ENCODE measurements at regions not wholly inside any gene's neighbourhood (a gene's known extent, or its start where the extent isn't known, plus 50 kb on each side); places are given as distances from the start of the nearest gene placed in this dataset.

- DNase-seq (ENCODE audit: low read depth in 2 of 2) = no peak
Measured at GRCh38 chr3:96169111-96169766, 645.2 kb upstream of the EPHA6 start.

DNA sequence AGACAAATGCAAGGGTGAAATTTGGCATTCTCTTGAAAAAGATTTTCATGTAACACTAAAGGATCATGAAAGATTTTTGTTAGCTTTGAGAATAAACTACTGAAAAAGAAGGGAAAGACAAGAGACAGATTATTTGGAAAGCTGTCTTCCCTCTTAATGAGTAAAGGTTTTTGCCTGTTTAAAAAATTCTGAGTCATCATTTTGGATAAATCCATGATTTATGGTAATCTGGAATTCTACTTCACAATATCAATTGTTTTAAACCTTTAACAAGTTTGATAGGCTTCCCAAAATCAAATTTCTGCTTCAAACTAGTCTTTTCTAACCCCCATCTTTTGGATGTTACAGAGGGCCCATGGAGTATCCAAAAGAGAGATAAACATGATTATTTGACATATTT is 641.5 kb upstream of the EPHA6 start:
- DNase-seq (ENCODE audit: low read depth in 2 of 2) = no peak

GRCh38 chr3:96175500-96175899 is 638.9 kb upstream of the EPHA6 start:
- no peak for DNase-seq (ENCODE audit: low read depth in 2 of 2)

DNA sequence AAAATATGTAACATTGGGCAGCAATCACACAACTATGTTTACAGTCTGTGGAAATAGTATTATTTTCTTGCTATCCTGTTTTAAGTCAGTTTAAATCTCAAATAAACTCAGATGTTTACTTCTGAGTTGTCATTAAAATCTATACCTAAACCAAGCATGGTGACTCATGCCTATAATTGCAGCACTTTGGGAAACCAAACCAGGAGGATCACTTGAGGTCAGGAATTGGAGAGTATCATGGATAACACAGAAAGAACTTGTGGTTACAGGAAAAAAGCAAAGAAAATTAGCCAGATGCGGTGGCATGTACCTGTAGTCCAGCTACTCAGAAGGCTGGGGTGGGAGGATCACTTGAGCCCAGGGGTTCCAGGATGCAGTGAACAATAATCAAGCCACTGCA is 631.6 kb upstream of the EPHA6 start:
- DNase-seq (ENCODE audit: low read depth in 2 of 2) = no peak

DNA sequence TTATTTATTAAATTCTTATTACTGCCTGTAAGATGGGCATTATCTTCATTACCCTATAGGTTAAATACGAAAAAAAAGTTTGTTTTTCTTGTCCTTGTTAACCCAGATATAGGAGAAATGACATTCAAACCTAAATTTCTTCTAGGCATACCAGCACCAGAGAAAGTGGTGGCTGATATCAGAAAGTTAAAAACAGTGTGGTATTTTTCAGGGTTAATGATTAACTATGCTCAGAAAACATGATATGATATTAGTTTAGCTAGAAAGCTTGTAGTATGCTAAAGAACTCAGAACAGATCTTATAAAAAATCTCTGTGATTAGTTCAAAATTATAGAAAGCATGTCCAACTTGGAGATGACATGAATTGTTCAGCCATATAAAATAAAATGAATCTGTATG is 630.5 kb upstream of the EPHA6 start:
- no peak for DNase-seq (ENCODE audit: low read depth in 2 of 2)

DNA sequence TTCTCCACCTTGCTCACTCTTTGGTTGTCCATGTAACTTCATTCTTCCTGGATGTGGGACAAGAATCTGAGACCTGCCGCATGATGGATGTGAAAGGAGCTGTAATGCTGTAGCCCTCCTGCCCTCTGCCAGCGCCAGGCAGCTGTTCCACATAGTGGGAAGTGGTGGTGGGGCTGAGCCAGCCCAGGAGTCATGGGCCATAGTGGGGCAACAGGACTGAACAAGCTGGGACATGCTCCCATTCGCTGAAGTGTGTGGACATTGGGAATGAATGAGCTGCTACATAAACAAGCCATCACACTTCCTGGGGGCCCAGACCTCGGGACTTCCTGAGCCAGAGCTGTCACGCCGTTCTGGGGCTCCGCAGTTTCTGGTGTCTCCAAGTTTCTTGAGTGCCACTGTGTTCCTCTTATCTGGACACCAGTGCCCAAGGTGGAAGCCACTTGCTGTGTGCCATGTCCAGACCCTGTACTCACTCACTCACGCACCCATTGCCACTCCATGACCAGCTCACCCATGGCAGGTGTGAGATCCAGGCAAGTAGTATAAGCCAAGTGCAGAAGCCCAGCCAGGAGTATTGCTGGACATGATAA is 624.3 kb upstream of the EPHA6 start:
- no peak for DNase-seq (ENCODE audit: low read depth in 2 of 2)

DNA sequence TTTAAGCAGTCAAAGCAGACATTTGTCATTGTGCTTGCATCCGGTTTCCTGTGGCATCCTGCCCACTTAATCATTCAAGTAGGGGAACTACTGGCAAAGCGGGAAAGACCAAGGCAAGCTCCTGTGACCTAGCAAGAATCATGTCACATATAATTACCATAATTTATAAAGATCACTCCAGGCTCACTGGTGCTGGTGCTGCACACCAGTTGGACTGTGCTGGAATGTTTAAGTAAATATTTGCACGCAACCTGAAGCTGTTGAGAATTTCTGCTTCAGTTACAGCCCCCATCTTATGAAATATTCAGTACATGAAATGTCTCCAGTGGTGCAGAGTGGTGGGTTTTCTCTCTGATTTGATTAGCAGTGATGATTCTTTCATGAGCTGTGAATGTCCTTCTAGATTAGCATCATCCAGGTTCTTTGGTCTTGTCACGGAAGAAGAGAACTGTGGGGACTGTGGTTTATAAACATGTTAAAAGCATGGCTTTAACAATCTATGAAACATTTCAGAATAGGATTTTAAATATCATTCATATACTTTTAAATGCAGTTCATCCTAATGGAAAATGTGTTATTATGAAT is 621.3 kb upstream of the EPHA6 start:
- peak; percentile 17 to 19 for DNase-seq (ENCODE audit: low read depth in 2 of 2)

GRCh38 chr3:96200897-96201296 is 613.5 kb upstream of the EPHA6 start:
- no peak for DNase-seq (ENCODE audit: low read depth in 2 of 2)

- DNase-seq (ENCODE audit: low read depth in 2 of 2) = no peak
Measured at GRCh38 chr3:96201463-96201862, 612.9 kb upstream of the EPHA6 start.

DNA sequence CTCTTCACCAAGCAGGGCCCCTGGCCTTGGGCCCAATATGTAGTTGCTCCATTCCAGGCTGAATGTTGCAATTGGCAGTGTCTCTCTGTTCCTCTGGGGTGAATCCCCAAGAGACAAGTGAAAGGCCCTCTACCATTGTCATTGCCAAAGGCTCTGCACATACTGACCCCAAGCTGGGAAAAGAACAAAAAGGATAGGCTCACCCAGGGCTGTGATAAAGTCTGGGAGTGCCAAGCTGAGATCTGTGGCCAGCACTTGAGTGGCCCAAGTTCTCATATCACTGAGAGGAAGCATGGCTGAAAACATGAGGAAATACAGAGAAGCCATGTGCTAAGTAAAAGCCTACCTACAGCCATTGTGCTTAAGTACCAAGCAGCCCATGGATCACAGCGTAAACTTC is 612.2 kb upstream of the EPHA6 start:
- no peak for DNase-seq (ENCODE audit: low read depth in 2 of 2)

GRCh38 chr3:96209699-96210098 is 604.7 kb upstream of the EPHA6 start:
- DNase-seq (ENCODE audit: low read depth in 2 of 2) = peak in 1 of 2 donors; percentile 7

- no peak for DNase-seq (ENCODE audit: low read depth in 2 of 2)
Measured at GRCh38 chr3:96213393-96213792, 601.0 kb upstream of the EPHA6 start.

GRCh38 chr3:96214941-96215340 is 599.5 kb upstream of the EPHA6 start:
- no peak for DNase-seq (ENCODE audit: low read depth in 2 of 2)

- DNase-seq (ENCODE audit: low read depth in 2 of 2) = no peak
Measured at GRCh38 chr3:96225494-96225893, 588.9 kb upstream of the EPHA6 start.

DNA sequence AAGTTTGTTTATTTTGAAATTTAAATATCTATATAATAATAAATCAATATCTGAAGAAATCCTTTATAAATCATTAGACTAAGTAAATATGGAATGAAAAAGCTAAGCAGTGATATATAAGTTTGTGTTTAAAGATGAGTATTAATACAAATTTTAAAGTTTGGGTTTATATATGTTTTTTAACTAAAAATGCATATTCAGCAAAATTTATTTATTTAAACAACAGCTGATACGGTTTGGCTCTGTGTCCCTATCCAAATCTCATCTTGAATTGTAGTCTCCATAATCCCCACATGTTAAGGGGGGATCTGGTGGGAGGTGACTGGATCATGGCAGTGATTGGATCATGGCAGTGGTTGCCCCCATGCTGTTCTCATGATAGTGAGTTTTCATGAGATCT is 580.7 kb upstream of the EPHA6 start:
- DNase-seq (ENCODE audit: low read depth in 2 of 2) = no peak

DNA sequence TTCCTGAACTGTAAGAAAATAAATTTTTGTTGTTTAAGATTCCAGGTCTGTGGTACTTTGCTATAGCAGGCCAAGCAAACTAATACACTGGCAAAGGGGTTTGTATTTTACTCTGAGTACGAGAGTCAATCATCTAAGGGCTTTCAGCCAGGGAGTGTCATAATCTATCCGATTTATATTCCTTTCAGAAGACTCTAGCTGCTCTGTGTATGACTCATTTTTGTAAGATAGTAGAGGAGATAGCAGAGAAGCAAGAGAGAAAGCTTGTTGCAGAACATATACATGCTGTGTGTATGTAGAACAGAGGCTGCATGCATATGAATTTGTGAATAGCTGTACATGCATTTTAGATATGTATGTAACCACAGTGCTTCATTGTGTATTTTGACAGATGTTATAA is 577.9 kb upstream of the EPHA6 start:
- peak in 1 of 2 donors; percentile 3 for DNase-seq (ENCODE audit: low read depth in 2 of 2)

GRCh38 chr3:96259299-96259698 is 555.1 kb upstream of the EPHA6 start:
- no peak for DNase-seq (ENCODE audit: low read depth in 2 of 2)

DNA sequence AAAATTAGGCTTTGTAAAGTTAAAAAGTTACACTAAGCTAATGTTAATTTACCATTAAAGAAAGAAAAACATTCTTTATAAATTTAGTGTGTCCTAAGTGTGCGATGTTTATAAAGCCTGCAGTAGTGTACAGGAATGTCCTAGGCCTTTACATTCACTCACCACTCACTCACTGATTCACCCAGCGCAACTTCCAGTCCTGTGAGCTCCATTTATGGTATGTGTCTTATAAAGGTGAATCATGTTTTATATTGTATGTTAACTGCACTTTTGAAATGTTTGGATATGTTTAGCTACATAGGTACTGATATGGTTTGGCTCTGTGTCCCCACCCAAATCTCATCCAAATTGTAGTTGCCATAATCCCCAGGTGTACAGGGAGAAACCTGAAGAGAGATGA is 549.7 kb upstream of the EPHA6 start:
- no peak for DNase-seq (ENCODE audit: low read depth in 2 of 2)

DNA sequence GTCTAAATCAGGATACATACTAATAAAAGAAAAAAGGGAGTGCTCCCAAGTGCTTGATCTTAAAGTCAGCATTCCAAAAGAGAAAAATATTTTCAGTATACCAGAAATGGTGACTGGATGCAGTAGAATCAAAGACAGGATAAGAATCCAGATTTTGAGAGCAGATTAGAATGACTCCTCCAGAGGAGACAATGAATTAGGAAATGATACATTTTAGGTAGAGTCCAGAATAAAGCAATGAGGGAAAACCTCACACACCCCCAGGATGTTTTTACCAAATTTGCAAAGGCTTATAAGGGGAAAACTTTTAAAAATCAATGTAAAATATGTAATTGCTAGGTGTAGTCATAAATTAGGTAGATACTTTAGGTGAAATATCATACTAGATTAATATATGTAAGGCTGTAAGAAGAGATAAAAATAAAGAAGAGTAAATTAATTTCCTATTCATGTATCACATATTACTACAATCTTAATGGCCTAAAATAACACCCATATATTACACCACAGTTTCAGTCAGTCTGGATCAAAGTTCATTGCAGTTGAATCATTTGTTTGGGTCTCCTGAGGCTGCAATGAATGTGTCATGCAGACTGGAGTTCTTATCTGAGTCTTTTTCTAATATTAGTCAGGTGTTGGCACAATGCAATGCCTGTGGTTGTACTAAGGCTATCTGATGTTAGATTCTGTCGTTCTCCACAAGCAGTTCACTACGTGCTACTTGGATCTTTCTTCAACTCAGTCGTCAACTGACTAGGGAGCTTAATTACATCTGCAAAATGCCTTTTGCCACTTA is 547.8 kb upstream of the EPHA6 start:
- peak; percentile 45 to 90 for DNase-seq (ENCODE audit: low read depth in 2 of 2)

- peak; percentile 20 to 37 for DNase-seq (ENCODE audit: low read depth in 2 of 2)
Measured at GRCh38 chr3:96267577-96267976, 546.8 kb upstream of the EPHA6 start.

GRCh38 chr3:96294143-96294542 is 520.3 kb upstream of the EPHA6 start:
- DNase-seq (ENCODE audit: low read depth in 2 of 2) = no peak

- no peak for DNase-seq (ENCODE audit: low read depth in 2 of 2)
Measured at GRCh38 chr3:96300743-96301142, 513.7 kb upstream of the EPHA6 start.

GRCh38 chr3:96319166-96319565 is 495.2 kb upstream of the EPHA6 start:
- DNase-seq (ENCODE audit: low read depth in 2 of 2) = no peak
